ENCODE measurements at regions not wholly inside any gene's neighbourhood (a gene's known extent, or its start where the extent isn't known, plus 50 kb on each side); places are given as distances from the start of the nearest gene placed in this dataset.

DNA sequence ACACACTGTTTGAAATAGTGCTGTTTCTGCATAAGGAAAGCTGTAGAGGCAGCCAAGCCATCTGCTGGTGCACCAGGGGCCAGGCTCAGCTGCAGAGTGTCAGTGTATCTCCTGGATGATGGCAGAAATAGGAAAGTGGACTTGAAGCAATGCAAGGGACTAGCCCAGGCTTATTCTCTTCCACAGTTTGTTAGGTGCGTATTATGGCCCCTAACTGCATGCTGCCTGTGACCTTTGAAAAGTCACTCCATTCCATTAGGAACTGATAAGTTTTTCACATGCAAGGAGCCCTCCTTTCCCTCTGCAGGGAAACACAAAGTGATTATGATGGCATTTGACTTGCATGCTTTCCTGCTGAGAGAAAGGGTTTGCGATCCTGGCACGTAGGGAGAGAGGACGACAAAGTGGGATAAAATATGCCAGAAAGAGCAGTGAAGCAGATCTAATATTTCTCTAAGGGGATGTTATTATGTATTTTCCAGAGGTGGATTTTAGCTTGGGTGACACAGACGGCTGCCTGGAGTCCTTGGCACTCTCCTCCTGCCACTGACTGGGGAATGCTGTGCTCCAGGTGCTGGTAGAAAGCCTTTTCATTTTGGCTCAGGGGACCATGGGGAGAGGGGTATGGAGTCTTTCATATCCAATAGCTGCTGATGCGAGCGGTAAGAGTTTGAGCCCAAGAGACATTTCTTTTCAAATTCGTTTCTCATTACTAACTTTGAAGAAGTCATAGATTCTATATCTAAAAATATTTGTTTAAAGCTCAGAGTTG, 402.1 kb upstream of the B3GALT2 start:
- TF ChIP-seq, protein P1, sequence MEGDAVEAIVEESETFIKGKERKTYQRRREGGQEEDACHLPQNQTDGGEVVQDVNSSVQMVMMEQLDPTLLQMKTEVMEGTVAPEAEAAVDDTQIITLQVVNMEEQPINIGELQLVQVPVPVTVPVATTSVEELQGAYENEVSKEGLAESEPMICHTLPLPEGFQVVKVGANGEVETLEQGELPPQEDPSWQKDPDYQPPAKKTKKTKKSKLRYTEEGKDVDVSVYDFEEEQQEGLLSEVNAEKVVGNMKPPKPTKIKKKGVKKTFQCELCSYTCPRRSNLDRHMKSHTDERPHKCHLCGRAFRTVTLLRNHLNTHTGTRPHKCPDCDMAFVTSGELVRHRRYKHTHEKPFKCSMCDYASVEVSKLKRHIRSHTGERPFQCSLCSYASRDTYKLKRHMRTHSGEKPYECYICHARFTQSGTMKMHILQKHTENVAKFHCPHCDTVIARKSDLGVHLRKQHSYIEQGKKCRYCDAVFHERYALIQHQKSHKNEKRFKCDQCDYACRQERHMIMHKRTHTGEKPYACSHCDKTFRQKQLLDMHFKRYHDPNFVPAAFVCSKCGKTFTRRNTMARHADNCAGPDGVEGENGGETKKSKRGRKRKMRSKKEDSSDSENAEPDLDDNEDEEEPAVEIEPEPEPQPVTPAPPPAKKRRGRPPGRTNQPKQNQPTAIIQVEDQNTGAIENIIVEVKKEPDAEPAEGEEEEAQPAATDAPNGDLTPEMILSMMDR (IDR thresholded peaks at IDR 0.05): no peak
- TF ChIP-seq POLR2A (IDR thresholded peaks at IDR 0.05): no peak
